ENCODE measurements at regions not wholly inside any gene's neighbourhood (a gene's known extent, or its start where the extent isn't known, plus 50 kb on each side); places are given as distances from the start of the nearest gene placed in this dataset.
"Not testable (repeated sequence)": the region's sequence is repeated elsewhere in the genome, so short reads cannot be mapped to it uniquely, and the experiment has no call there.

GRCh38 chr20:47906348-47906660 is 121.0 kb upstream of the SULF2 start:
- DNase-seq: no peak

- no peak for DNase-seq
Observed at GRCh38 chr20:47905628-47906347, 120.5 kb upstream of the SULF2 start.

GRCh38 chr20:47903009-47903408 is 117.7 kb upstream of the SULF2 start:
- DNase-seq: not testable (repeated sequence)

- not testable (repeated sequence) for DNase-seq
Observed at GRCh38 chr20:47899313-47899712, 114.0 kb upstream of the SULF2 start.

- DNase-seq: no peak
Observed at GRCh38 chr20:47897461-47897860, 112.2 kb upstream of the SULF2 start.

- DNase-seq: not testable (repeated sequence)
Observed at GRCh38 chr20:47892681-47893080, 107.4 kb upstream of the SULF2 start.

- DNase-seq: not testable (repeated sequence)
Observed at GRCh38 chr20:47890708-47891107, 105.4 kb upstream of the SULF2 start.

- not testable (repeated sequence) for DNase-seq
Observed at GRCh38 chr20:47889751-47890150, 104.5 kb upstream of the SULF2 start.

GRCh38 chr20:47888351-47888750 is 103.1 kb upstream of the SULF2 start:
- no peak for DNase-seq

GRCh38 chr20:47887477-47888080 is 102.3 kb upstream of the SULF2 start:
- no peak for DNase-seq

- no peak for DNase-seq
Observed at GRCh38 chr20:47887064-47887463, 101.8 kb upstream of the SULF2 start.

- DNase-seq: no peak
Observed at GRCh38 chr20:47886454-47887041, 101.3 kb upstream of the SULF2 start.

GRCh38 chr20:47885909-47886453 is 100.7 kb upstream of the SULF2 start:
- no peak for DNase-seq

GRCh38 chr20:47883940-47884339 is 98.7 kb upstream of the SULF2 start:
- not testable (repeated sequence) for DNase-seq

- DNase-seq: no peak
Observed at GRCh38 chr20:47883186-47883585, 97.9 kb upstream of the SULF2 start.

- DNase-seq: no peak
Observed at GRCh38 chr20:47879771-47880170, 94.5 kb upstream of the SULF2 start.

GRCh38 chr20:47878601-47879027 is 93.3 kb upstream of the SULF2 start:
- DNase-seq: no peak

- DNase-seq: no peak
Observed at GRCh38 chr20:47876311-47877088, 91.2 kb upstream of the SULF2 start.

- DNase-seq: no peak
Observed at GRCh38 chr20:47875297-47876025, 90.2 kb upstream of the SULF2 start.

GRCh38 chr20:47872341-47872740 is 87.1 kb upstream of the SULF2 start:
- no peak for DNase-seq

- no peak for DNase-seq
Observed at GRCh38 chr20:47870475-47870874, 85.2 kb upstream of the SULF2 start.

- DNase-seq: no peak
Observed at GRCh38 chr20:47868744-47869143, 83.5 kb upstream of the SULF2 start.

- no peak for DNase-seq
Observed at GRCh38 chr20:47868236-47868635, 83.0 kb upstream of the SULF2 start.

All from activated CD4-positive, alpha-beta T cell treated with anti-CD3 and anti-CD28 coated beads, Interleukin-2, amount 50 U/mL, for 16 hours (primary cell).